NOMO-1 treated with dmso at 0.1 percent for 144 hours (cell line): ENCODE measurements at regions not wholly inside any gene's neighbourhood (a gene's known extent, or its start where the extent isn't known, plus 50 kb on each side); places are given as distances from the start of the nearest gene placed in this dataset.

Source experiments
- DNase-seq: peaks from one replicate; lab custom pipeline; 2025; ENCODE audit not compliant: unreplicated experiment; lab: John Stamatoyannopoulos, UW

DNA sequence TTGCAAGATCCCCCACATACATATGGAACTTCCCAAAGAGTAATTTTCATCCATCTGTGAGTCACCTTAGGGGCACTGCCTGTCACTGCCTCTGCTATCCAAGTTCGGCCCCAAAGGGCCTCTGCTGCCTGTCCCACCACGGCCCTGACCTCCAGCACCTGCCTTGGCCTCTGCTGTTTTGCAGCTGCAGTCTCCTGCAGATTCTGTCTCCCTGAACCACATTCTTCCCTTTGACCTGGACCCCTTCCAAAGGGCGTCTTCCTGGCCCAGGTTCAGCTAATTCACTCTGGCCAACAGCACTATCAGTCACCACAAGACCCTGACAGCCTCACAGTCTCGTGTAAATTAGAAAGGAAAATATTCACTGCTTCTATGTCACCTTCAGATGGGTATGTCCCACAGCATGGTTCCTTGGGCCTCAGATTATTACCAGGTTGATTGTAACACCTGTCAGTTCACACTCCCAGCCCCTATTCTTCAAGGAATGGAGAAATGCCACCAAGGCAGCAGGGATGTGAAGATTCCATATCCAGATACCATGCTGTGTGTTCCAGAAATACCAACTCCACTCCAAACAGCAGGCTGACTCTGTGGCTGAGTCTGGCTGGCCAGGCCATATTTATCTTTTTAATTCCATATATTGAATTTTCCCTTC, 479.3 kb downstream of the ARHGEF28 start:
- no peak for DNase-seq

DNA sequence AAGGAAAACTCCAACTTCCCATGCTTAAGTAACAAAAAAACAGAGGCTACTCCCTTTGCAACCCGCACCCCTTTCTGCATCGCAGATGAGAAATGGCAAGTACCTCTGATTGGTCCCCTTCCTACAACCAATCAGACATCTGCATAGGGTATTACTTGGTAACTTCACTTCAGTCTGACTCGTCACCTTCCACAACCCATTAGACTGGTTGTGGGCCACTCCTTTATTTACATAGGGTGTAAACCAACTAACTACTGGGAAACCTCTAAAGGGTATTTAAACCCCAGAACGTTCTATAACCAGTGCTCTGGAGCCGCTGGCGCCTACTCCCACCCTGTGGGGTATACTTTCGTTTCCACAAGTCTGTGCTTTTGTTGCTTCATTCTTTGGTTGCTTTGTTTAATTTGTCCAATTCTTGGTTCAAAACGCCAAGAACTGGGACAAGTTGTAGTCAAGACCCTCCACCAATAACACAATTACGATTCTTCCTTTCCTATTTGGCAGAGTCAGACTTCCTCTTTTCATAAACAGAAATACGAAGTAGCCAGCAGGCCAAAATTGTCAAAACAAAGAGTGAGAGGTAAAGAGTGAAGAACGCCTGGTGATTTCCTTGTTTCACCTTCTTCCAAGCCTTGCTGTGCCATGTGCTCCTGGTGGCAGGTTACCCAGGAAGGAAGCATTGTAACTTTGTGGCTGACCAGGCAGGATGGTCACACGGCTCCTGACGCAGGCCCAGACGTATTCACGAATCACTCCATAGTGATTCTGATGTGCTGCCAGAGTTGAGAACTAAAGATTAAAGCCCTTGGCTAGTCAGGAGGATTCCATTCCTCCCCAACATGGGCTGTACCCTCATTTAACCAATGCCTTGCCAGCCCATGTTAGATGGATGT, 477.4 kb downstream of the ARHGEF28 start:
- no peak for DNase-seq

DNA sequence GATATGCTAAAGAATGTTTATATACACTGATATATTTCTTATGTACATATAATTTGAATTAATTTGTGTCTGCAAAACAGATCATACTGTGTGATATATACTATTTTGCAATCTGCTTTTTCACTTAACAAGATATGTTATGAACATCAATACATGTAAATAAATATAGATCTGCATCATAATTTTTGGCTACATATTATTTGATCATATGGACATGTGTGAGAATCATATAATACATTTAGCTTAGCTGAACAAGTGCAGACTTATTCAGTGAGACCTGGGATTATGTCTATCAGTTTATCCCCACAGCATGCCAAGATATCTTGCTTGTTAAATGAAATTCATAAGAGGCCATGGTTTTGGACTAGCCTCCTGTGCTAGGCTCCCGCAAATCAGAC, 474.3 kb downstream of the ARHGEF28 start:
- no peak for DNase-seq

DNA sequence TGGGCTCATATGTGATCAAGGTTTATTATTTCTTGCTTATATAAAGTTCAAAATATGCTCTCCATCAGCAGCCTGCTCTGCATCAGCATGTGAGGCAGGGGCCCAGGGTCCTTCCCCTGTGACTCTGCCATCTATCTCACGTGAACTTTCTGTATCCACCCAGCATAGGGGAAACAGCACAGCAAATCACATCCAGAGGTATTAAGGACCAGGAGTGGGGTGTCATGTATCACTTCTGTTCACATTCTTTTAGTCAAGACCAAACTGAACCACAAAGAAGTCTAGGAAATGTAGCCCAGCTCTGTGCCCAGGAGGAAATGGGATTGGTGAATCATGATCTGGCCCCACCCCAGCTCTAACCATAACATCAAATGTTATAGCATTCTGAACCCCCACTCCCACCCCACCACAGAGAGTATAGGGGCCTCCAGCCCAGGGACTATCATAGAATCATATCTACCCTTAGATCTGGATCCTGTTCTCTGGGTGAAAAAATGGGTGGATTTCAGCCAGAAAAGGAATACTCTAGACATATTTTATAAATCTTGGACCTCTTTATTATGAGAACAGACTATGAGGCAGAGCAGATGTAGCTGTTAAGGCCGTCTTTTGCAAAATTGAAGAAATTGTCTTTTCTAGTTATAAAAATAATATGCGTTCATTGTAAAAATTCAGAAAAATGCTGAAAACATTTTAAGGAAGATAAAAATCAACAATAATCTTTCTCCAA, 473.7 kb downstream of the ARHGEF28 start:
- DNase-seq, result no peak

DNA sequence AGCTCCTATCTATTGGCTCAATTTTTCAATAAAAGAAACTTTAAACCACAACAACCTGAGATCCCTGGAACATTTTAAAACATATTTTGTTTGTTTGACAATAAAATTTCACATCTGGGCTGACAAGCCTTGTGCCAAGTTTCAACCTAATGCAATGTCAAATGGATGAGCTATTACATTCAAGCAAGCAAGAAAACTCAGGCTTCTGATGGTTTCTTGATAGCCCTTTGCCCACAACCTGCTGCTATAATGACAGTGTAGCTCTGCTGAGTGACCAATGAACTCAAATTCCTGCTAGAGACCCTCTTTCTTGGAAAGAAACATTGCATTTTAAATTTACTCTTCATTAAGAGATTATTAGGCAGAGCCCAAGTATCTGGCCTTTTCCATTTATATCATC, 472.9 kb downstream of the ARHGEF28 start:
- DNase-seq, result no peak

DNA sequence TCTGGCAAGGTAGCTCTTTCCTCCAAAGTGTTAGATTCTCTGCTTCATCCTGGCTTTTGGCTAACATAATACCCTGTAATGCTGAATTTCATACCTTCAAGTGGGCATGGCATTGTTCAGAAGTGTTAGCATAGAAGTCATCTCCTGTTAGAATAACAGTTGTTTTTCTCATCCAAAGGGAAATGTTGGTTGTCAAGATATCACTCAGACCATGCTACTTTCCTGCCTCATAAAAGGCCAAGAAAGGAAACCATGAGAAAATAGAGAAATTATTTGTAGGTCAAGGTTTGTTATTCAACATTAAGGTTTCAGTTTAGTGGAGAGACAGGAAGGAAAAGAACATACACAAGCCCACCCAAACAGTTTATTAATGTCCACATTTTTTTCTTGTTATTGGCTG, 472.5 kb downstream of the ARHGEF28 start:
- DNase-seq, result no peak

DNA sequence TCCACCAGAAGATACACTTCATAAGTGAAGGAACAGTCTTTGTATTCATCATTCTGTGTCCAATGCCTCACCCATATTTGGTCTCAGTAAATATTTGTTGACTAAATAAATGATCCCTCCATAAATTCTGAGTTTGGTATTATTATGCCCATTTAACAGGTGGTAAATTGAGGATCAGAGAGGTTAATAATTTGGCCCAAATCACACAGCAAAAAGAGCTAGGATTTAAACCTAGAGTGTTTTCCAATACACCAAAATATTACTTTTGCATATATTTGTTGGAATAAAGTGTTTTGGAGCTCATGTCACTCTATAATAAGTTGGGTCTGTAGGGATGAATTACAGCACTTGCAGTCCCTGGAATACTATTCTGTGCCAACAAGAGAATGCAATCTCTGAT, 470.3 kb downstream of the ARHGEF28 start:
- DNase-seq, result no peak

DNA sequence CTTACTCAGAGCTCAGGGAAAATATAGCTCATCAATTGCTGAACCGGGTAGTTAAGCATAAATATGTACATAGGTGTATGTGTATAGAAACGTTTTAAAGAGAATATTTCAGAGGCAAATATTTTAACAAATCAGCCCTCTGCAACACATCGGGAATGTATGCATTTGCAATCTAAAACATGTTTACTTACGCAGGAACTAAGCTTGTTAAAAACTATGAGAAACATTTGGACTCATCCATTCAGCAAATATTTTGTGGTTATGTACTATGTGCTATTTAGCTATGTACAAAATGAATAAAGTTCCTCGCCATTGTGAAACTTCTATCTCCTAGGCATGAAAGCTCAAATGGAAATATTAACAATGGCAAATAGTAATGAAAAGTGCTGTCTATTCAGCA, 469.9 kb downstream of the ARHGEF28 start:
- no peak for DNase-seq

DNA sequence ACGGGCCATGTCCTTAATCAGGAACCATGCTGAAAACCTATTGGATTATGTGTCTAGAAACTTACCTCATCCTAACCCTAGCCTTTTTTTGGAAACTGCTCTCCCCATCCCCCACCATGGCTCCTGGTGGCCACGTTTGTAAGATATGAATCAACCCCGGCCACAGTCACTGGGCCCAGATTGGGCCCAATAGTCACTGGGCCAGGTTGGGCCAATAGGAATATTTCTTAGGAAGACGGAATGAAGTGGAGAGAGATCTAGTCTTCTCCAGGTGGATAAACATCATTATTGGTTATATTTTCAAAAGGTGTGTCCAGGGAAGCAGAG, 468.7 kb downstream of the ARHGEF28 start:
- DNase-seq, result no peak

DNA sequence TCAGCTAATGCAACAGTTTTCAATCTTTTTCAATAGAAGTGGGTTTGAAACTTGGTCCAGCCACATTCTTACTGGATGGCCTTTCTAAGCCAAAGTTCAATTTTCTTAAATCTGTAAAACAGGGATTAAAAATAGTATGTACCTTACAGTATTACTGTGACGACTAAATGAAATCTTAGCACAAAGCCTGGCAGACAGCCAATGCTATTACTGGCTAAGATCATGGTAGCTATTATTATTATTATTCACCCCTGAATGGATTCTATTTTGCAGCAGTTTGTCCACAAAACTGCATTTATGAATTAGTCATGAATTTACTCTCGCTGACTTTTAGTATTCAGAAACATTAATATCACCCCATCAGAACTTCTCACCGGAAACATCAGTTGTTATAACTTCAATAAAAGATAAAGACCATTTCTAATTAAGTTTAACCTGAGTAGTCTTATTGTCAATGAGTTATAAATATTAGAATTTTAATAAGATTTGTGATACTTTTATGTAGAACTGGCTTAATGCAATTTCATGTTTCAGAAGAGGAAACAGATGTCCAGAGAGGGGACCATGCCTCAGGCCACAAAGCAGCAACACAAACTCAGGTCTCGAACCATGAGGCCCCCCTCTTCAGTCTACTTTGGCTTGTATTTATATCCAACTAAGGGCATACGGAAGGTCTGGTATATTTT, 468.2 kb downstream of the ARHGEF28 start:
- DNase-seq, result no peak

DNA sequence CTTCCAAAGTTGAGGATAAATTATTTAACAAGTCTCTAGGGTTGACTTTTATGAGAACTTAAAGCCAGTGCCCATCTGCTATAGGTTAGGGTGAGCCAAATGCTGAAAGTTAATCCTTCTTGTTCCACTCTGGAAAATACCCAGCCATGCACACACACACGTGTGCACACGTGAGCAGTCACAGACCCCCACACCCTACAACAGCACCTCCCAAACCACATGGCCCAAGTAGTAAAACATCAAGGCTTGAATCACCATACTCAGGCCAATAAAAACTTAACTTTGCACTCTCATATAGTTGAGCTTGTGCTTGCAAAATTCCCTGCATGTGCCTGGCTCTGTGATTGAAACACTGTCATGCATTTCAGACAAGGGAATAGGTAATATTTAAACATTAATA, 467.6 kb downstream of the ARHGEF28 start:
- no peak for DNase-seq

DNA sequence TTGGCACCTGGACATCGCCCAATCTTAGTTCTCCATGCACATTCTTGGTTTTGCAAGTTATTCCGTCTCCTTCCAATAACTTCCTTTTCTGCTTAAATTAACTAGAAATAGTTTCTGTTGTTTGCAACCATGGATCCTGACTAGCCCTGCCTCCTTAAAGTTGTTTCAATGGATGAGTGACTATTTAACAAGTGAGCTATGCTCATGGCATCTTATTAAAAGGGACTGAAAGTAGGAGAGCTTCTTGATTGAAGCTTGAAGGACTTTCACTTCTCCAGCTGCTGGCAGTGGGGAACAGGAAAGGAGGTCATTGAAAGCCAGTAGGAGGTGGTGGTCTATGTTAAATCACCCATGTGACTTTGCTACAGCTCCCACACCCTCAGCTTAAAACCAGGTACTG, 466.8 kb downstream of the ARHGEF28 start:
- DNase-seq, result no peak

DNA sequence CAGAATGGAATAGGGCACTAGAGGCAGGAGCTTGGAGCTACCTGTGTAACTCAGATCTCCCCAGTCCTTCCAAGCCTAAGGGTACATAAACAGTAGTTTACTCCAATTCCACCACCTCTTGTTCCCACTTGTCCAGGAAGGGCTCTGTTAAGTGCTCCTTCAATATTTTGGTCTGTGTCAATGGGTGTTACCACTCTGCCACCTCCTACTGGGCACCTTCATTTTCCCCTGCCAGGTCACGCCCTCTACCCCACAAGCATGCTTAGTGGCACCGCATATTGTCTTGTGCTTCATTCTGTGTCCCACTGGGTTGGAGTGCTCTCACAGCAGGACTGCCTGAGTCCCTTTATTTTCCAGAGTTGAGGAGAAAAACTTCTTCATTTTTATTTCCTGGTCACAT, 459.8 kb downstream of the ARHGEF28 start:
- no peak for DNase-seq

DNA sequence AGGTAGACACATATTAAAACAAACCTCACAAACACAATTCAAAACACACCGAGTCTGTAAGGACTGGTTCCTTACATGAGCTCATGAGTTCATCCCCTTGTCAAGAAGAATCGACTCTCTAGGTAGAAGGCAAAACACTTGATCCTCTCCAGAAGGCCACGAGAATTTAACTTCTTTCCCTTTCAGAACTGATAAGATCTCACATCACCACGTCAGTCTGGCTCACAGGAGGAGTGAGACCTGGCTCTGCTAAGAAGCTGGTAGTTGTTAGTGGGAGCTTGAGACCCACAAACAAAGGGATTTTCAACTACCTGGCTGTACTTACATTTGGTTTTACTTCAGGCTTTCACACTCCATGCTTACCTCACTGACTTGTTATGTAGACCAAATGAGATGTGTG, 459.2 kb downstream of the ARHGEF28 start:
- DNase-seq, result no peak

DNA sequence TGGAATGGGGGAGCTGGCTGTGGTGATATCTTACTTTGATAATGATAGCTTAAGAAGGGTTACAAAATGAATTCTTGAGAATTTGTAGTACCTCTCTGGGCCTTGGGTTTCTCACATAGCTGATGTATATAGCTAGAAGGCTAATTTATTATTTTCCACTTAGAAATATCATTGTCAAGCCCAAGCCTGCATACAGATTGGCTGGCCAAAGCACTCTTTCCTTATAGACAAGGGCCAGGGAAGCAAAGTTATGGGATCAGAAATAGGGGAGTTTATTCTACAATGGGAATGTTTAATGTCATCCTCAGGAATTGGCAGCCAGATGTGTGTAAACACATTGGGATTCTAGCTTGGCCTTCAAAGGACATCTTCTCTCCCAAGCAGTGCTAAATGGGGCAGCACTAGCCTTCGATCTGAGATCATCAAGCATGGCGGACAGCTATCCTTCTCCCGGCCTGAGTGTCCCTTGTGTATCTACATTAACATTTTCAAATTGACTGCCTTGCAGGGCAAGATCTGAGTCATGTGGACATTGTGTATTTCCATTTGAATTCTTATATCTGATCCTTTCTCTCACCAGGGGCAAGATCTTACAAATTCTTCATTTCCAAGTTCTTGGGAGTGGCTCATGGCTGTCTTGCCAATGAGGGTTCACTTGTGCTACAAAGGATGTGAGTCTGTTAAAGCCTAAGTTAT, 457.2 kb downstream of the ARHGEF28 start:
- DNase-seq, result no peak

DNA sequence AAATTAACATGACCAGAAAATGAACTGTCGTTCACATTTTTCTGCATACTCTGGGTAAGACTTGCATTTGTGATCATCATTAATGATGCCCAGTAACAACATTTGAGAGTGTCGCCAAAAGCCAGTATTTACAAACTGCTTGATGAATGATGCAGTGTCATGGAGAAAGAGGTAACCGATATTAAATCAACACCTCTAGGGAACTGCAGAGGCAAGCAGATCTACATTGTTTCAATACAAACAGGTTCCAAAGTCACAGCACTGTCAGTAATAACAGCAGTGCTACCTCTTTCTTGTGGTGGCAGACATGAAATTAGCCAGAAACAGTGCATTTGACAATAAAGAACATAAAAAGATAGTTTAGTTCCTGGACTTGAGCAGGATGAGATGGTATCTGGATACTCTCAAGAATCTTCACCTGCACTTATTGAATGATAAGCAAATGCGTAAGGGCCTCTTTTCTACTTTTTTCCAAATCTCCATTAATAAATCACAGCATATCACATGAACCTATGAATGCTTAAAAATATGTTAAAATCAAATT, 456.6 kb downstream of the ARHGEF28 start:
- DNase-seq, result no peak

DNA sequence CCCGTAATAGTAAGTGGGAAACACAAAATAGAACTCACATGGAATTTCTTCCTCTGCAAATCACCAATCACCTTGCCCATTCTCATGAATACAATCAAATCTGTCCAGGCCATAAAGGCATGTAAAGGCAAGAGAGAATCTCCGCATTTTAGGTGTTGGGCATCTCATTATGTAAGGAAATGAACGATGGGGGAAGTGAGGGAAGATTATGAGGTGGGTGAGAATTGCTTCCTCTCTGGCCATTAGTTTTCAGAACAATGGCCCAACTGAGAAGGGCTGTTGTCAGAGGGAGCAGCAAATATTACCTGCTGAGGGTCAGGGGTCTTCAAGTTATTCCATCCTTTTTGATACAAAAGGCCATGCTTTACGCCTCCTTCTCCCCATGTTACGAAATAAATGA, 455.1 kb downstream of the ARHGEF28 start:
- DNase-seq, result no peak

DNA sequence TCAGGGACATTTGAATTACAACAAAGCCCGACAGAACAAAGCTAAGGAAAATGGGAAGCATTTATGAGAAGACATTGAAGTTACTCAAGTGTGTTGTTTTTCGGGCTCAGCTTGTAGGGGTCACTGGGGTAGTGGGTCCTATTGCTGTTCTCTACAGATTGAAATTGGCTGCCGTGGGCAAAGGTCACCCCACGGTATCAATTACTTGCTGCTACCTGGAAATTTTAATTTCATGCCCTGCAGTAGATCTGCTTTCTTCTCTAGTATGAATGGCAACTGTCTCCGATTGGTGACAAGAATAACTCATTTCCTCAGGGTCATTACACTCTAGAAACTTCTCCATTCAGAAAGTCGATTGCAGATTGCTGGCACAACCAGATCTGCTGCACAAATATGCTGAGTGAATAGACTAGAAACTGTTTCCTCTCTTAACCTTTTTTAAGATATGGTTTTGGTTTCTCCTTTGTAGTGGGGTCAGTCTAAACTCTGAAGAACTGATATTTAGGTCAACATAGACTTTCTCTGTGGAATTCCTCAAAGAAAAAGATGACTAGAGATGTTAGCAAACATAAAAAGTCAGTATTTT, 454.1 kb downstream of the ARHGEF28 start:
- no peak for DNase-seq

DNA sequence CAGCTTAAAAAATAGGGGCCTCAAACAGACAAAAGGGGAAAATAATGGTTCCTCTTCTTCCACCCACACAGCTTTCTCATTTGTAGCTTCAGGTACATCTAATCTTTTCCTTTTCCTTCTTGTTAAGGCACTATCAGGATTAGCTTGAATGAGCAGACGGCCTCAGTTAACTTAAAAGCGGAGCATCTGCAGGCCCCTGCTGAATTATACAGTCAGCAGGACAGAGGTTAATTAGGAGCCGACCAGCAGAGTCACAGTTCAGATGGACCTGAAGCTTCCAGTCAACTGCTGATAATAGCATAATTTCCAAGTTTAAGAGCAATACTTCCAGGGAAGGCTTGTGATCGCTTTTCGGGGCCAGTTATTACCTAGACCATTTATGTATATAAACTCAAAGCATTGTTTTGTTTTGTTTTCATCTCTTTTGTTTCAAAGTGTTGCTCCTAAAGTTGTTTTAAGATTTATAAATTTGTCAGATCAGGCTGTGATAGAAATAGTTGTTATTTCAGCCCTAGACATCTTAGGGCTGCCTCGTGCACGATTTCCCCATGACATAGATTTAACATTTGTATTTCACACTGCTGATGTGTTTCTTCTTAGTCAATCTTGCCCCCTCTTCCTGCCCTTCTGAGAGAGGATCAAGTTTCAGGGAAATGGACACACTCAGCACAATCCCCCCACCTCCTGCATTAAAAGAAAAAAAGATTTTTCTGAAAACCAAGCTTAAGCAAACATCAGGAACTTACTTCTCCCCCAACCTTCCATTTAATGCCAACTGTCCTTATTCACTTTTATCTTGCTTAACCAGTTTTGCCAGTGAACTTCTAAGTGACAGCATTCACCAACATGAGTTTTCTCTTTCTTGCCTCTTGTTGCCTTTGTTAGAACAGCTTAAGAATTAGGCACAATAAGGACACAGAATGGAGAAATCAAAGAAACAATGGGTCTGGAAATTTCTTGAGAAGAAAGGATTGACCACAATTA, 449.8 kb downstream of the ARHGEF28 start:
- no peak for DNase-seq
